H9 (cell line): ENCODE measurements at regions not wholly inside any gene's neighbourhood (a gene's known extent, or its start where the extent isn't known, plus 50 kb on each side); places are given as distances from the start of the nearest gene placed in this dataset.

ENCODE experiments used
- DNase-seq: peaks from one replicate; pipeline ENCODE4 v3.0.0-alpha.2; 2017
- H2AFZ ChIP-seq: one replicate; pipeline ENCODE4 v1.6.1; 2013; ENCODE audit warnings: mild to moderate bottlenecking, low read length, control low read depth, moderate library complexity
- H2AK5ac ChIP-seq: 2 replicates; pipeline ENCODE4 v1.6.1; 2013; ENCODE audit warnings: low read length, control low read depth, mixed read lengths; ENCODE audit not compliant: insufficient read length
- H2BK120ac ChIP-seq: one replicate; pipeline ENCODE4 v1.6.1; 2013; ENCODE audit warnings: low read depth, mild to moderate bottlenecking, low read length, control low read depth, inconsistent platforms; ENCODE audit not compliant: poor library complexity, severe bottlenecking
- H2BK12ac ChIP-seq: 2 replicates; pipeline ENCODE4 v1.6.1; 2013; ENCODE audit warnings: low read length, control low read depth, mixed read lengths, low read depth; ENCODE audit not compliant: insufficient read length
- H2BK15ac ChIP-seq: 2 replicates; pipeline ENCODE4 v1.6.1; 2013; ENCODE audit warnings: low read depth, low read length, control low read depth
- H2BK20ac ChIP-seq: one replicate; pipeline ENCODE4 v1.6.1; 2013; ENCODE audit warnings: low read depth, mild to moderate bottlenecking, low read length, control low read depth, inconsistent platforms; ENCODE audit not compliant: poor library complexity, severe bottlenecking
- H2BK5ac ChIP-seq: 2 replicates; pipeline ENCODE4 v1.6.1; 2013; ENCODE audit warnings: low read length, control low read depth, mixed read lengths; ENCODE audit not compliant: insufficient read length
- H3K14ac ChIP-seq: 2 replicates; pipeline ENCODE4 v1.6.1; 2013; ENCODE audit warnings: low read length, control low read depth; ENCODE audit not compliant: insufficient read depth
- H3K18ac ChIP-seq: 2 replicates; pipeline ENCODE4 v1.6.1; 2013; ENCODE audit warnings: low read depth, mild to moderate bottlenecking, mixed read lengths, low read length, control low read depth; ENCODE audit not compliant: insufficient read length
- H3K23ac ChIP-seq: 2 replicates; pipeline ENCODE4 v1.6.1; 2013; ENCODE audit warnings: low read length, control low read depth, mixed read lengths, low read depth; ENCODE audit not compliant: insufficient read length
- H3K23me2 ChIP-seq: 2 replicates; pipeline ENCODE4 v1.6.1; 2013; ENCODE audit warnings: low read depth, mild to moderate bottlenecking, mixed read lengths, low read length, control low read depth; ENCODE audit not compliant: insufficient read length, poor library complexity, severe bottlenecking
- H3K27ac ChIP-seq: 2 replicates; pipeline ENCODE4 v1.5.1; 2013; ENCODE audit warnings: low read length, control low read depth, mixed read lengths, low read depth; ENCODE audit not compliant: insufficient read length
- H3K27me3 ChIP-seq: 2 replicates; pipeline ENCODE4 v1.6.1; 2013; ENCODE audit warnings: low read length, control low read depth, inconsistent platforms; ENCODE audit not compliant: insufficient read depth
- H3K4ac ChIP-seq: 2 replicates; pipeline ENCODE4 v1.6.1; 2013; ENCODE audit warnings: low read depth, mild to moderate bottlenecking, control low read depth, inconsistent platforms, low read length, moderate library complexity
- H3K4me1 ChIP-seq: 2 replicates; pipeline ENCODE4 v1.6.1; 2013; ENCODE audit warnings: low read length, control low read depth, inconsistent platforms; ENCODE audit not compliant: insufficient read depth
- H3K4me2 ChIP-seq: 2 replicates; pipeline ENCODE4 v1.6.1; 2013; ENCODE audit warnings: low read length, control low read depth, mixed read lengths; ENCODE audit not compliant: insufficient read length, insufficient read depth
- H3K56ac ChIP-seq: 2 replicates; pipeline ENCODE4 v1.6.1; 2013; ENCODE audit warnings: low read depth, mild to moderate bottlenecking, mixed read lengths, low read length, control low read depth; ENCODE audit not compliant: insufficient read length
- H3K79me1 ChIP-seq: 2 replicates; pipeline ENCODE4 v1.6.1; 2013; ENCODE audit warnings: low read depth, mild to moderate bottlenecking, moderate library complexity, low read length, control low read depth, inconsistent platforms; ENCODE audit not compliant: insufficient read depth, poor library complexity, severe bottlenecking
- H3K79me2 ChIP-seq: 2 replicates; pipeline ENCODE4 v1.6.1; 2013; ENCODE audit warnings: low read length, control low read depth, inconsistent platforms; ENCODE audit not compliant: insufficient read depth
- H3K9ac ChIP-seq: 2 replicates; pipeline ENCODE4 v1.6.1; 2013; ENCODE audit warnings: low read length, control low read depth, mixed read lengths; ENCODE audit not compliant: insufficient read length; ENCODE audit errors: extremely low read depth
- H3K9me3 ChIP-seq: one replicate; pipeline ENCODE4 v1.6.1; 2013; ENCODE audit warnings: low read depth, low read length, inconsistent platforms; ENCODE audit not compliant: control insufficient read depth
- H3T11ph ChIP-seq: one replicate; pipeline ENCODE4 v1.6.1; 2013; ENCODE audit warnings: mild to moderate bottlenecking, low read length, control low read depth, inconsistent platforms
- H4K20me1 ChIP-seq: one replicate; pipeline ENCODE4 v1.6.1; 2013; ENCODE audit not compliant: control insufficient read depth, insufficient read length, insufficient read depth
- H4K5ac ChIP-seq: 2 replicates; pipeline ENCODE4 v1.6.1; 2013; ENCODE audit warnings: low read depth, mild to moderate bottlenecking, mixed read lengths, low read length, control low read depth; ENCODE audit not compliant: insufficient read length
- H4K8ac ChIP-seq: replicated peaks from 2 replicates; pipeline ENCODE4 v1.6.1; 2013; ENCODE audit warnings: low read length, control low read depth, mixed read lengths, low read depth; ENCODE audit not compliant: insufficient read length
- H4K91ac ChIP-seq: 2 replicates; pipeline ENCODE4 v1.6.1; 2013; ENCODE audit warnings: low read depth, mild to moderate bottlenecking, moderate library complexity, mixed read lengths, low read length, control low read depth; ENCODE audit not compliant: insufficient read length
- H3K27ac Mint-ChIP-seq, 3 experiments: 2 replicates in 2 of 3; 3 replicates in 1 of 3; pipeline ENCODE4 v1.8.0; 2020 to 2021; ENCODE audit warnings: mixed read lengths in 3 of 3, mild to moderate bottlenecking in 1 of 3, moderate library complexity in 1 of 3
- H3K27me3 Mint-ChIP-seq: 2 replicates; pipeline ENCODE4 v1.8.0; 2021; ENCODE audit warnings: low read depth, mild to moderate bottlenecking, moderate library complexity, mixed read lengths
- H3K36me3 Mint-ChIP-seq, 3 experiments: 2 replicates in 2 of 3; 3 replicates in 1 of 3; pipeline ENCODE4 v1.8.0; 2020 to 2021; ENCODE audit warnings: low read depth in 3 of 3, mixed read lengths in 3 of 3; ENCODE audit not compliant: insufficient read depth in 1 of 3
- H3K4me1 Mint-ChIP-seq, 2 experiments: 2 replicates each; pipeline ENCODE4 v1.8.0; 2020; ENCODE audit warnings: mixed read lengths in 2 of 2
- H3K4me3 Mint-ChIP-seq, 2 experiments: 2 replicates in 1 of 2; 3 replicates in 1 of 2; pipeline ENCODE4 v1.8.0; 2020 to 2021; ENCODE audit warnings: mild to moderate bottlenecking in 2 of 2, mixed read lengths in 2 of 2, moderate library complexity in 1 of 2
- H3K9me3 Mint-ChIP-seq, 2 experiments: 2 replicates in 1 of 2; 3 replicates in 1 of 2; pipeline ENCODE4 v1.8.0; 2020; ENCODE audit warnings: mild to moderate bottlenecking in 2 of 2, mixed read lengths in 2 of 2, moderate library complexity in 1 of 2
- CTCF ChIP-seq: fragments of 200-600 bp; sonication (generic); conservative IDR thresholded peaks from 3 replicates; pipeline ENCODE4 v1.8.0; 2021; ENCODE audit warnings: antibody characterized with exemption, mild to moderate bottlenecking
- WGBS: extraction: QIAGEN DNeasy Blood & Tissue Kit; methylation state at CpG from one replicate; pipeline ENCODE4 v1.1.7; 2013; ENCODE audit warnings: missing lambda C conversion rate, low lambda C conversion rate, mixed read lengths; ENCODE audit not compliant: insufficient read length; ENCODE audit errors: extremely low coverage; 5-methylcytosine and 5-hydroxymethylcytosine counted together

- no peaks in the 10 kb centered on the region for H4K20me1 ChIP-seq
- no peak overlapping the region for H3K23ac ChIP-seq
- H3K79me1 ChIP-seq = no peaks in the 10 kb centered on the region
- H2BK12ac ChIP-seq = no peak overlapping the region
- no peak overlapping the region for H3K14ac ChIP-seq
- H3K23me2 ChIP-seq = no peaks in the 10 kb centered on the region
- no peaks in the 10 kb centered on the region for H3K9me3 ChIP-seq
- no peak overlapping the region for H3K4ac ChIP-seq
- H2BK15ac ChIP-seq = no peak overlapping the region
- no peak overlapping the region for H3K56ac ChIP-seq
- H3K27ac ChIP-seq = no peak overlapping the region
- H3K27ac Mint-ChIP-seq = peak overlapping the region; percentile 25 to 95 (median 90); a peak in 4 of 7 replicates
- H2BK5ac ChIP-seq = no peak overlapping the region
- peak; percentile 59 for DNase-seq
- peaks cover 0 to 4% (median 0%) of the 10 kb centered on the region in 3 experiments; a peak in 2 of 7 replicates for H3K36me3 Mint-ChIP-seq
- no peak overlapping the region for H3K18ac ChIP-seq
- no CpG with 5 or more reads among the region's 1 CpG for WGBS
- H3K27me3 Mint-ChIP-seq = peaks cover 5% of the 10 kb centered on the region
- no peak overlapping the region for H2AFZ ChIP-seq
- peaks cover 49 to 55% of the 10 kb centered on the region in 2 experiments for H3K4me1 Mint-ChIP-seq
- no peak overlapping the region for H3T11ph ChIP-seq
- no peak for TF ChIP-seq CTCF
- no peaks in the 10 kb centered on the region for H3K9me3 Mint-ChIP-seq
- no peak overlapping the region for H2BK120ac ChIP-seq
- H3K27me3 ChIP-seq = no peaks in the 10 kb centered on the region
- no peaks in the 10 kb centered on the region for H3K79me2 ChIP-seq
- H2BK20ac ChIP-seq = no peak overlapping the region
- H4K8ac ChIP-seq = no peak overlapping the region
- no peak overlapping the region for H2AK5ac ChIP-seq
- peak overlapping the region; percentile 40 to 48; a peak in 4 of 5 replicates for H3K4me3 Mint-ChIP-seq
- H4K5ac ChIP-seq = no peak overlapping the region
- H3K9ac ChIP-seq = no peak overlapping the region
- no peak overlapping the region for H4K91ac ChIP-seq
- peaks cover 3% of the 10 kb centered on the region; the same call in 1 of the 2 replicates for H3K4me1 ChIP-seq
- H3K4me2 ChIP-seq = no peak overlapping the region
These were observed 1394.2 kb upstream of the ATXN8OS start for GRCh38 chr13:68713394-68713793.
